ENCODE measurements at regions not wholly inside any gene's neighbourhood (a gene's known extent, or its start where the extent isn't known, plus 50 kb on each side); places are given as distances from the start of the nearest gene placed in this dataset.

- no peak for TF ChIP-seq USF1 (IDR thresholded peaks at IDR 0.05)
- TF ChIP-seq NFIC (IDR thresholded peaks at IDR 0.05): no peak
- no peak for TF ChIP-seq CEBPB (IDR thresholded peaks at IDR 0.05)
- no peak for TF ChIP-seq RAD21 (IDR thresholded peaks at IDR 0.05; ENCODE audit: low read depth)
- no peak for TF ChIP-seq MAX (IDR thresholded peaks at IDR 0.05)
- TF ChIP-seq TEAD4 (IDR thresholded peaks at IDR 0.05): no peak
- TF ChIP-seq TCF12 (IDR thresholded peaks at IDR 0.05; ENCODE audit: low read depth): no peak
- TF ChIP-seq TAF1 (IDR thresholded peaks at IDR 0.05; ENCODE audit: low read depth): no peak
- TF ChIP-seq YY1 (IDR thresholded peaks at IDR 0.05; ENCODE audit: low read depth): no peak
Measured at GRCh38 chr4:166277853-166278252, 404.8 kb downstream of the TLL1 start.

All from Ishikawa (cell line).